KMS-11 (cell line): ENCODE measurements at regions not wholly inside any gene's neighbourhood (a gene's known extent, or its start where the extent isn't known, plus 50 kb on each side); places are given as distances from the start of the nearest gene placed in this dataset.
"Not testable (repeated sequence)": the region's sequence is repeated elsewhere in the genome, so short reads cannot be mapped to it uniquely, and the experiment has no call there.

Experiments used
- H2AFZ ChIP-seq: fragments of 200-600 bp; sonication (generic); 2 replicates; pipeline ENCODE4 v1.6.1; 2016; ENCODE audit warnings: antibody characterized with exemption, mixed run types, low read depth
- H3K27ac ChIP-seq: fragments of 200-600 bp; sonication (generic); 2 replicates; pipeline ENCODE4 v1.6.1; 2016; ENCODE audit warnings: mild to moderate bottlenecking, mixed run types
- H3K27me3 ChIP-seq: fragments of 200-600 bp; sonication (generic); 2 replicates; pipeline ENCODE4 v1.6.1; 2017; ENCODE audit warnings: mild to moderate bottlenecking, low read depth, mixed run types, moderate library complexity; ENCODE audit not compliant: insufficient read depth
- H3K36me3 ChIP-seq: fragments of 200-600 bp; sonication (generic); 2 replicates; pipeline ENCODE4 v1.6.1; 2017; ENCODE audit warnings: mild to moderate bottlenecking, mixed run types; ENCODE audit not compliant: insufficient read depth
- H3K4me1 ChIP-seq: fragments of 200-600 bp; sonication (generic); 2 replicates; pipeline ENCODE4 v1.6.1; 2016; ENCODE audit warnings: mild to moderate bottlenecking, low read depth, mixed run types; ENCODE audit not compliant: poor library complexity, severe bottlenecking
- H3K4me2 ChIP-seq: fragments of 200-600 bp; sonication (generic); 2 replicates; pipeline ENCODE4 v1.7.0; 2016; ENCODE audit warnings: mild to moderate bottlenecking, mixed run types
- H3K4me3 ChIP-seq: fragments of 200-600 bp; sonication (generic); IDR thresholded peaks from 2 replicates; pipeline ENCODE4 v1.6.1; 2017; ENCODE audit warnings: low read depth, low read length, mixed read lengths; ENCODE audit not compliant: insufficient read depth
- H3K79me2 ChIP-seq: fragments of 200-600 bp; sonication (generic); 2 replicates; pipeline ENCODE4 v1.6.1; 2016; ENCODE audit warnings: low read depth, mixed run types; ENCODE audit not compliant: insufficient read depth
- H3K9ac ChIP-seq: fragments of 200-600 bp; sonication (generic); 2 replicates; pipeline ENCODE4 v1.6.1; 2016; ENCODE audit warnings: mild to moderate bottlenecking, mixed run types
- H4K20me1 ChIP-seq: fragments of 200-600 bp; sonication (generic); 2 replicates; pipeline ENCODE4 v1.6.1; 2016; ENCODE audit warnings: mild to moderate bottlenecking, mixed run types; ENCODE audit not compliant: insufficient read depth
- TF ChIP-seq, protein P1 (sequence below): fragments of 200-600 bp; sonication (generic); conservative IDR thresholded peaks from 2 replicates; pipeline ENCODE4 v1.6.1; 2017; ENCODE audit warnings: low read depth, mild to moderate bottlenecking, antibody characterized with exemption, low read length, moderate library complexity, mixed read lengths

DNA sequence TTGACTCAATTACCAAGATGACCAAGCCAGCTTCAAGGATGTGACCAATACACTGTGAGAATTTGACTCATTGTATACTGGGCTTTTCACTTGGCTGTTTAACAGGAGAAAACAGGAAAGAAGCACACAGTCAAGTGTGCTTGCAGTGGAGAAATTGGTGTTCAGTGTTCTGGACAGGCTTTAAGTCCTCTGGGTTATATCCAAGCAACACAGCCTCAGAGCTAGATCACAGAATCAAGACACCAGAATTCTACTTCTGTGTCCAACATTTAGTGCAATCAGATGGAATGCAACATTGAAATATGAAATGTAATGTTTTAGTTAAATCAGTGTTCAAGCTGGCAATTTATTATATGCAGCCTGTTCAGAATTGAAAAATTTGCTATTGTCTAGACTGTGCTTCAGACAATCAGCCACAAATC is 694.4 kb downstream of the LTN1 start:
- Histone ChIP-seq H4K20me1 (no peaks in the 10 kb centered on the region), H3K79me2 (no peaks in the 10 kb centered on the region), H3K27ac (no peak overlapping the region), H3K9ac (no peak overlapping the region), H3K27me3 (no peaks in the 10 kb centered on the region), H3K36me3 (no peaks in the 10 kb centered on the region), H2AFZ (no peak overlapping the region), H3K4me1 (no peaks in the 10 kb centered on the region), H3K4me3 (no peak overlapping the region), H3K4me2 (no peak overlapping the region)
- TF ChIP-seq, protein P1, sequence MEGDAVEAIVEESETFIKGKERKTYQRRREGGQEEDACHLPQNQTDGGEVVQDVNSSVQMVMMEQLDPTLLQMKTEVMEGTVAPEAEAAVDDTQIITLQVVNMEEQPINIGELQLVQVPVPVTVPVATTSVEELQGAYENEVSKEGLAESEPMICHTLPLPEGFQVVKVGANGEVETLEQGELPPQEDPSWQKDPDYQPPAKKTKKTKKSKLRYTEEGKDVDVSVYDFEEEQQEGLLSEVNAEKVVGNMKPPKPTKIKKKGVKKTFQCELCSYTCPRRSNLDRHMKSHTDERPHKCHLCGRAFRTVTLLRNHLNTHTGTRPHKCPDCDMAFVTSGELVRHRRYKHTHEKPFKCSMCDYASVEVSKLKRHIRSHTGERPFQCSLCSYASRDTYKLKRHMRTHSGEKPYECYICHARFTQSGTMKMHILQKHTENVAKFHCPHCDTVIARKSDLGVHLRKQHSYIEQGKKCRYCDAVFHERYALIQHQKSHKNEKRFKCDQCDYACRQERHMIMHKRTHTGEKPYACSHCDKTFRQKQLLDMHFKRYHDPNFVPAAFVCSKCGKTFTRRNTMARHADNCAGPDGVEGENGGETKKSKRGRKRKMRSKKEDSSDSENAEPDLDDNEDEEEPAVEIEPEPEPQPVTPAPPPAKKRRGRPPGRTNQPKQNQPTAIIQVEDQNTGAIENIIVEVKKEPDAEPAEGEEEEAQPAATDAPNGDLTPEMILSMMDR: no peak

DNA sequence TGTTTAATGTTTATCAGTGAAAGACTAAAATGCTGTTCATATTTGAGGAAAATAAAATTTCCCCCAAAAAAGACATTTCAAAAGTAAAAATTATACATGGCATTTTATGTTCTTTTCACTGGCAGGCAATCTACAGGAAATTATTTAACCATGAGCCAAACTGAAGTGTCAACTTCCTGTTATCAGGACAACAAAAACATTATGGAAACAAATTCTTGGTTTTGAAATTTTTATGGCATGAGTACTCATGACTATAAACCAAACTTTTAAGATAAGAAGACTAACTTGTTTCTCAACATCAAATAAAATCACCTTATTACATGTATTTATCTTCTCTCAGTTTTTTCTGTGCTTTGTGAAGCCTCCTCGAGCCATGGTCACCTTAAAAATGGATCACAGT is 698.6 kb downstream of the LTN1 start:
- no peak overlapping the region for H2AFZ ChIP-seq
- TF ChIP-seq, protein P1: no peak
- no peak overlapping the region for H3K9ac ChIP-seq
- H3K4me1 ChIP-seq: no peaks in the 10 kb centered on the region
- no peak overlapping the region for H3K4me2 ChIP-seq
- H3K36me3 ChIP-seq: no peaks in the 10 kb centered on the region
- H4K20me1 ChIP-seq: no peaks in the 10 kb centered on the region
- no peaks in the 10 kb centered on the region for H3K27me3 ChIP-seq
- no peak overlapping the region for H3K4me3 ChIP-seq
- H3K27ac ChIP-seq: no peak overlapping the region
- H3K79me2 ChIP-seq: no peaks in the 10 kb centered on the region

DNA sequence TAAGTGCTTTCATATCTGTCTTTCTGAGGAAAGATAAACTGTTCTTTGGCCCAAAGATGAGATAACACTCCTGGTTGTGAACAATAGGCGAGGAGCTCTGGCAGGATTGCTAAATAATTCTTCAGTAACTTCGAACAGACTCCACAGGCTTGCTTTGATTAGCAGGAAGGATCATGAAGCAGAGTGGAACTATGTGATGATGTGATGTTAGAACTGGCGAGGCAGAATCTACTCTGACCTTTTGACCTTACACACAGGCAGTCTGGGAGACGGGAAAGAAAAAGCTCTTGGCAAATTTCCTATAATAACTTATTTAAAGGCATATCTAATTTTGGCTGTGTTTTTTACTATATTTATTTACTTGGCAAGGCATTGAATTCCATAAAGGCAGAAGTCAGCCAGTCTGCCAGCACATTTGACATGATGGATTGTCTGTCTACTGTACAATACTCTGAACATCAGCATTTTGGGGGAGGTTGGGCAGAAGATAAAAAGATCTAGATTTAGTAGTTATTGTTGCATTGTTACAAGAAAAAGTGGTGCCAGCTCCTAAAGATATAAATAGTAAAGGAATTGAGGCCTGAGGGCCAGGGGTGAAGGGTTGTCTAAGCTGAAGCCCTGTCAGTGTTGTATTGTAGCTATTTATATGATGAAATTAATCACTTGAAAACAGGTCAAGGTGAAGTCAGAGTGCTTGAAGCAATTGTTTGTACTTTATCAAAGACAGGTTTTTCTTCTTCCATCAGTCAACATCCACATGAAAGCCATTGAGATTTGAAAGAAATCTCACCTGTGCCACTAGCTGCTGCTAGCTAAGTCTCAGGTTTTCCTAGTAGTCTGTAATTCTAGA is 708.8 kb downstream of the LTN1 start:
- Histone ChIP-seq H3K4me1 (no peaks in the 10 kb centered on the region), H3K27ac (no peak overlapping the region), H4K20me1 (no peaks in the 10 kb centered on the region), H2AFZ (no peak overlapping the region), H3K79me2 (no peaks in the 10 kb centered on the region), H3K36me3 (no peaks in the 10 kb centered on the region), H3K4me2 (no peak overlapping the region), H3K4me3 (no peak overlapping the region), H3K27me3 (no peaks in the 10 kb centered on the region), H3K9ac (no peak overlapping the region)
- TF ChIP-seq, protein P1: no peak

DNA sequence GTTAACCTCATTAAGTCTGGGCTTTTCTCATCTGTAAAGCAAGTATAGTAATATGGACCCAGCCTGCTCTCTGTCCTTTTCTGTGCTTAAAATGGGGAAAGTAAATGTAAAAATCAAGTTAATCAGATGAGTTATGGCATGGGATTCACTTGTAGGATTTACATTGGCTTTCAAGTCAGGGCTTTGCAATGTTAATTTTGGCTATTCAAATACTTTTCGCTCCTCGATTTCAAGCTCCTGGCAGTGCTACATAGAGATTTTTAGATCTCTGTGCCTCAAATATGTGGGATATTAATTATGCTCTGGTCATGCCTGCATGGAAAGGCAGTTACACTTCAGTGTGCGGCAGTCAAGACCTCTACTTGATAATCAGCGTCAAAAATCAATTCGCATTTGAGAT is 709.8 kb downstream of the LTN1 start:
- H2AFZ ChIP-seq: no peak overlapping the region
- H3K79me2 ChIP-seq: no peaks in the 10 kb centered on the region

DNA sequence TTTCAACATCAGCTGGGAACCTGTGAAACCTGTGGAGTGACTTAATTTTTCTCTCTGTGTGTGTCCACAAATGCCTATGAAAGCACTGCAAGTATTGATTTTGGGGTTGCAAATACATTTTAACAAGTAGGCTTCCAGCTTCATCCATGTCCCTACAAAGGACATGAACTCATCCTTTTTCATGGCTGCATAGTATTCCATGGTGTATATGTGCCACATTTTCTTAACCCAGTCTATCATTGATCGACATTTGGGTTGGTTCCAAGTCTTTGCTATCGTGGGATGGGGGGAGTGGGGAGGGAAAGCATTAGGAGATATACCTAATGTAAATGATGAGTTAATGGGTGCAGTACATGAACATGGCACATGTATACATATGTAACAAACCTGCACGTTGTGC is 711.3 kb downstream of the LTN1 start:
- H3K9ac ChIP-seq, H3K27ac ChIP-seq, H3K36me3 ChIP-seq, H3K79me2 ChIP-seq, H3K4me1 ChIP-seq, H2AFZ ChIP-seq, H3K27me3 ChIP-seq, H3K4me3 ChIP-seq, H3K4me2 ChIP-seq, H4K20me1 ChIP-seq: not testable (repeated sequence)

More for the DNA sequence above, 709.8 kb downstream of the LTN1 start:
- Histone ChIP-seq H3K4me3 (no peak overlapping the region), H4K20me1 (no peaks in the 10 kb centered on the region), H3K9ac (no peak overlapping the region), H3K4me2 (no peak overlapping the region), H3K27me3 (no peaks in the 10 kb centered on the region), H3K27ac (no peak overlapping the region), H3K4me1 (no peaks in the 10 kb centered on the region), H3K36me3 (no peaks in the 10 kb centered on the region)
- TF ChIP-seq, protein P1: no peak
